OCI-LY7 (cell line): ENCODE measurements at regions not wholly inside any gene's neighbourhood (a gene's known extent, or its start where the extent isn't known, plus 50 kb on each side); places are given as distances from the start of the nearest gene placed in this dataset.

Experiments
- BruUV-seq: library from RNA; stranded (reverse); fragments of 400-500 nt; replicated peaks from 2 replicates; lab custom pipeline; 2021; lab: Mats Ljungman, UMichigan
- CTCF ChIA-PET: fragments of 300-600 bp; sonication (Branson Sonifier 250); formaldehyde crosslinking; loops from one replicate; lab custom pipeline; 2022; ENCODE audit warnings: antibody characterized with exemption; ENCODE audit not compliant: unreplicated experiment; lab: Charles Lee
- POLR2A ChIA-PET: fragments of 300-600 bp; sonication (Branson Sonifier 250); formaldehyde crosslinking; loops from one replicate; lab custom pipeline; 2022; ENCODE audit warnings: antibody characterized with exemption; lab: Charles Lee
- DNase-seq: peaks from one replicate; pipeline ENCODE4 v3.0.0-alpha.2; 2015; ENCODE audit warnings: low spot score
- H2AFZ ChIP-seq: fragments of 200-600 bp; sonication (generic), shearing (Covaris generic); 2 replicates; pipeline ENCODE4 v1.6.1; 2014; ENCODE audit warnings: mild to moderate bottlenecking, antibody characterized with exemption, low read length, moderate library complexity
- H3K27ac ChIP-seq: fragments of 200-600 bp; sonication (generic); 2 replicates; pipeline ENCODE4 v1.5.1; 2014; ENCODE audit warnings: mixed run types, low read depth, mild to moderate bottlenecking, moderate library complexity, low read length, inconsistent platforms; ENCODE audit not compliant: poor library complexity, severe bottlenecking
- H3K36me3 ChIP-seq: fragments of 200-600 bp; sonication (generic); 2 replicates; pipeline ENCODE4 v1.6.1; 2014; ENCODE audit warnings: mild to moderate bottlenecking, antibody characterized with exemption, low read length, moderate library complexity, mixed read lengths; ENCODE audit not compliant: insufficient read depth
- H3K4me1 ChIP-seq: fragments of 200-600 bp; sonication (generic); 2 replicates; pipeline ENCODE4 v1.5.1; 2014; ENCODE audit warnings: mild to moderate bottlenecking, low read length; ENCODE audit not compliant: insufficient read depth, poor library complexity, severe bottlenecking
- H3K4me2 ChIP-seq: fragments of 200-600 bp; sonication (generic); 2 replicates; pipeline ENCODE4 v1.6.1; 2014; ENCODE audit warnings: mild to moderate bottlenecking, low read length
- H3K4me3 ChIP-seq: fragments of 200-600 bp; sonication (generic); 2 replicates; pipeline ENCODE4 v1.5.1; 2014; ENCODE audit warnings: mild to moderate bottlenecking, low read depth, low read length; ENCODE audit not compliant: poor library complexity, severe bottlenecking
- H3K79me2 ChIP-seq: fragments of 200-600 bp; sonication (generic); 2 replicates; pipeline ENCODE4 v1.6.1; 2016; ENCODE audit warnings: low read depth, mild to moderate bottlenecking, low read length, moderate library complexity, mixed read lengths; ENCODE audit not compliant: insufficient read depth
- H3K9me2 ChIP-seq: fragments of 200-600 bp; sonication (generic); 2 replicates; pipeline ENCODE4 v1.6.1; 2016; ENCODE audit warnings: mild to moderate bottlenecking, low read length, mixed read lengths; ENCODE audit not compliant: insufficient read depth
- H3K9me3 ChIP-seq: fragments of 200-600 bp; sonication (generic); 2 replicates; pipeline ENCODE4 v1.6.1; 2014; ENCODE audit warnings: mild to moderate bottlenecking, mixed run types, low read length, mixed read lengths
- H4K20me1 ChIP-seq: fragments of 200-600 bp; sonication (generic); 2 replicates; pipeline ENCODE4 v1.6.1; 2014; ENCODE audit warnings: mild to moderate bottlenecking, antibody characterized with exemption, low read length, moderate library complexity, mixed read lengths; ENCODE audit not compliant: insufficient read depth
- EZH2phosphoT487 ChIP-seq: fragments of 200-600 bp; sonication (generic); IDR thresholded peaks from 2 replicates; pipeline ENCODE4 v1.6.1; 2018; ENCODE audit warnings: low read depth, borderline replicate concordance, mild to moderate bottlenecking, mixed run types, antibody characterized with exemption, low read length, moderate library complexity, mixed read lengths
- intact Hi-C: fragments of 100-400 bp; cut with micrococcal nuclease; formaldehyde crosslinking; loops from one replicate; pipeline ENCODE4 v1.10.0; 2022; ENCODE audit not compliant: unreplicated experiment
- TF ChIP-seq, protein P1 (sequence below): fragments of 200-600 bp; sonication (generic); conservative IDR thresholded peaks from 2 replicates; pipeline ENCODE4 v1.5.1; 2014; ENCODE audit warnings: mild to moderate bottlenecking, antibody characterized with exemption, low read length, moderate library complexity, mixed read lengths

DNA sequence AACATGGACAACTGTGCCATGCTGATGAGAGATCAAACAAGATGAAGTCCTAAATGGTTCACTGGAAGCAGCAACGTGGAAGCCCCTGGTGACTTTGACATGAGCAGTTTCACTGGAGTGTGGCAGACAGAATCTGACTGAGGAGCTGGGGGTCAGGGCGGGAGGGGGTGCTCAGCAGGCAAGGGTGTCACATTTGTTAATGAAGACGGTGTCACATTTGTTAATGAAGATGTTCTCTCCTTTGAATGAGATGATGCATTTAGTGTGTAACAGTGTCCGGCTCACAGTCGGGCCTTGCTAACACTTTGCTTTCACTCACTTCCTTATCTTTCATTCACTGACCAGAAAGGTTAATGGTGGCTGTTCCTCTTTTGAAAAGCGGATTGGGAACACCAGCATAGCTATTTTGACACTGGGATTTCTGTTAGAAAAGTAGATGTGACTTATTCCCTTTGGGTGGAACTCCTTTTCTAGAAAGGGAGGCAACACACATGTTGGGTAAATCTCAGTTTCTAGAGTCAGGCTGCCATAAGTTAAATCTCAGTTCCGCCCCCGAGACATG is 693.7 kb downstream of the UQCRFS1 start:
- Histone ChIP-seq H3K9me2 (no peaks in the 10 kb centered on the region), H3K4me3 (no peak overlapping the region), H2AFZ (no peak overlapping the region), H3K36me3 (no peaks in the 10 kb centered on the region), H3K79me2 (no peaks in the 10 kb centered on the region), H3K9me3 (no peaks in the 10 kb centered on the region), H3K27ac (no peak overlapping the region), H3K4me2 (no peak overlapping the region), H3K4me1 (peaks cover 4% of the 10 kb centered on the region), H4K20me1 (no peaks in the 10 kb centered on the region)
- no peak for TF ChIP-seq EZH2phosphoT487
- POLR2A ChIA-PET, result no interaction called here
- CTCF ChIA-PET, result interaction anchor here (0.6 kb wide), 1 partner anchor 24 kb away, joined by 8 read pairs; no protein-coding TSS in a partner anchor
- intact Hi-C loops, result no loop called here
- BruUV-seq, result no TSS peak
- DNase-seq, result no peak

DNA sequence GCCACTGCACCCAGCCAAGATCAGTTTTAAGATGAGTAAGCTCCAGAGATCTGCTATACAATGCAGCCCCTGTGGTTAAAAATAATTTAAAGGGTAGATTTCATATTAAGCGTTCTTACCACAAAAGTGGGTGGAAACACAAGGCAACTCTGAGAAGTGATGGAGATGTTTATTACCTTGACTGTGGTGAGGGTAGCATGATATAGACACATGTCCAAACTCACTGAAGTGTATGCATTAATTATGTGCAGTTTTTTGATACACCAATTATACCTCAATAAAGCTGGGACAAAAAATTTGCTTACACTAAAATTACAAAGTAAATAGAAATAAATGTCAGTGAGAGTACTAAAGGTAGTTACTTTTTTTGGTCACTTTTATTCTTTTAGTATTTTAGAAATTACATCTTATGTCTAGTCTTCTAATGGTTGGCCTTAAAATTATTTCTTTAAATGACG is 696.5 kb downstream of the UQCRFS1 start:
- Histone ChIP-seq H3K27ac (no peak overlapping the region), H3K79me2 (no peaks in the 10 kb centered on the region), H4K20me1 (no peaks in the 10 kb centered on the region), H3K9me3 (no peaks in the 10 kb centered on the region), H3K9me2 (no peaks in the 10 kb centered on the region), H2AFZ (no peak overlapping the region), H3K4me3 (no peak overlapping the region), H3K36me3 (no peaks in the 10 kb centered on the region), H3K4me2 (no peak overlapping the region), H3K4me1 (peaks cover 4% of the 10 kb centered on the region)
- ChIA-PET CTCF (no interaction called here), POLR2A (no interaction called here)
- intact Hi-C loops, result no loop called here
- no TSS peak for BruUV-seq
- no peak for DNase-seq
- no peak for TF ChIP-seq EZH2phosphoT487
- TF ChIP-seq, protein P1, sequence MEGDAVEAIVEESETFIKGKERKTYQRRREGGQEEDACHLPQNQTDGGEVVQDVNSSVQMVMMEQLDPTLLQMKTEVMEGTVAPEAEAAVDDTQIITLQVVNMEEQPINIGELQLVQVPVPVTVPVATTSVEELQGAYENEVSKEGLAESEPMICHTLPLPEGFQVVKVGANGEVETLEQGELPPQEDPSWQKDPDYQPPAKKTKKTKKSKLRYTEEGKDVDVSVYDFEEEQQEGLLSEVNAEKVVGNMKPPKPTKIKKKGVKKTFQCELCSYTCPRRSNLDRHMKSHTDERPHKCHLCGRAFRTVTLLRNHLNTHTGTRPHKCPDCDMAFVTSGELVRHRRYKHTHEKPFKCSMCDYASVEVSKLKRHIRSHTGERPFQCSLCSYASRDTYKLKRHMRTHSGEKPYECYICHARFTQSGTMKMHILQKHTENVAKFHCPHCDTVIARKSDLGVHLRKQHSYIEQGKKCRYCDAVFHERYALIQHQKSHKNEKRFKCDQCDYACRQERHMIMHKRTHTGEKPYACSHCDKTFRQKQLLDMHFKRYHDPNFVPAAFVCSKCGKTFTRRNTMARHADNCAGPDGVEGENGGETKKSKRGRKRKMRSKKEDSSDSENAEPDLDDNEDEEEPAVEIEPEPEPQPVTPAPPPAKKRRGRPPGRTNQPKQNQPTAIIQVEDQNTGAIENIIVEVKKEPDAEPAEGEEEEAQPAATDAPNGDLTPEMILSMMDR, result no peak

DNA sequence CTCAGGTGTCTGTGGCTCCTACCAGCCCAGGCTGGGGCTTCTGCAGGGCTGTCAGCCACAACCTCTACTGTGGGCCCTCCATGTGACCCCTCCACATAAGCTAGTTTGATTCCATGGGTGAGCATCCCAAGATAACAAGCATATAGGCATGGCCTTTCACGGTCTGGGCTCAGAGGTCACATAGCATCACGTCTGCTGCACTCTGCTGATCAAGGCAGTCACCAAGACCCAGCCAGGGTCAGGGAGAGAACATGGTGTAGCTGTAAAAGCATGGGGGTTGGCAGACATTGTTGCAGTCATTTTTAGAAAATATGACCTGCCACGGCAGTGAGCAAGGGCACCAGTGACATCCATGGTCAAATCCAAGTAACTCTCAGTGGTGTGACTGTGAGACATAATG is 698.8 kb downstream of the UQCRFS1 start:
- H3K4me2 ChIP-seq, result no peak overlapping the region
- H3K27ac ChIP-seq, result no peak overlapping the region
- TF ChIP-seq, protein P1, result no peak
- no peak for TF ChIP-seq EZH2phosphoT487
- intact Hi-C loops, result no loop called here
- H2AFZ ChIP-seq, result no peak overlapping the region
- H4K20me1 ChIP-seq, result no peaks in the 10 kb centered on the region
- no peaks in the 10 kb centered on the region for H3K9me3 ChIP-seq
- no peaks in the 10 kb centered on the region for H3K9me2 ChIP-seq
- peaks cover 4% of the 10 kb centered on the region for H3K4me1 ChIP-seq
- no peak overlapping the region for H3K4me3 ChIP-seq
- no peaks in the 10 kb centered on the region for H3K36me3 ChIP-seq
- no TSS peak for BruUV-seq
- no peaks in the 10 kb centered on the region for H3K79me2 ChIP-seq
- ChIA-PET POLR2A (no interaction called here), CTCF (no interaction called here)
- DNase-seq, result no peak
